Spleen (tissue), 7 donors: ENCODE measurements at regions not wholly inside any gene's neighbourhood (a gene's known extent, or its start where the extent isn't known, plus 50 kb on each side); places are given as distances from the start of the nearest gene placed in this dataset.

Source experiments
- POLR2A ChIP-seq, 3 donors: fragments of 450-650 bp; IDR thresholded peaks; one replicate each; pipeline ENCODE4 v1.5.1; 2017; ENCODE audit warnings: antibody characterized with exemption in 3 of 3, mild to moderate bottlenecking in 1 of 3
- POLR2AphosphoS5 ChIP-seq, 3 donors: sonication (generic); formaldehyde crosslinking; IDR thresholded peaks; one replicate each; pipeline ENCODE4 v1.5.1; 2017; ENCODE audit warnings: antibody characterized with exemption in 3 of 3
- TF ChIP-seq, protein P1 (sequence below), 11 experiments: fragments of 200-600 bp in 7 of 11; fragments of 450-650 bp in 4 of 11; sonication (generic) in 4 of 11; IDR thresholded peaks in 8 of 11; conservative IDR thresholded peaks in 3 of 11; 1 replicate in 7 of 11; 2 replicates in 4 of 11; pipeline versions ENCODE4 v1.4.0 to v1.8.0; 2016 to 2021; ENCODE audit warnings: antibody characterized with exemption in 11 of 11, inconsistent platforms in 4 of 11, mild to moderate bottlenecking in 1 of 11
- donor health status: DM: no; HTN: no; CAD: no; lungs with moderate emphysema.
- donor health status: DM: no; HTN: no; CAD: no.
- donor health status: DM: no; HTN: no; CAD: no.

DNA sequence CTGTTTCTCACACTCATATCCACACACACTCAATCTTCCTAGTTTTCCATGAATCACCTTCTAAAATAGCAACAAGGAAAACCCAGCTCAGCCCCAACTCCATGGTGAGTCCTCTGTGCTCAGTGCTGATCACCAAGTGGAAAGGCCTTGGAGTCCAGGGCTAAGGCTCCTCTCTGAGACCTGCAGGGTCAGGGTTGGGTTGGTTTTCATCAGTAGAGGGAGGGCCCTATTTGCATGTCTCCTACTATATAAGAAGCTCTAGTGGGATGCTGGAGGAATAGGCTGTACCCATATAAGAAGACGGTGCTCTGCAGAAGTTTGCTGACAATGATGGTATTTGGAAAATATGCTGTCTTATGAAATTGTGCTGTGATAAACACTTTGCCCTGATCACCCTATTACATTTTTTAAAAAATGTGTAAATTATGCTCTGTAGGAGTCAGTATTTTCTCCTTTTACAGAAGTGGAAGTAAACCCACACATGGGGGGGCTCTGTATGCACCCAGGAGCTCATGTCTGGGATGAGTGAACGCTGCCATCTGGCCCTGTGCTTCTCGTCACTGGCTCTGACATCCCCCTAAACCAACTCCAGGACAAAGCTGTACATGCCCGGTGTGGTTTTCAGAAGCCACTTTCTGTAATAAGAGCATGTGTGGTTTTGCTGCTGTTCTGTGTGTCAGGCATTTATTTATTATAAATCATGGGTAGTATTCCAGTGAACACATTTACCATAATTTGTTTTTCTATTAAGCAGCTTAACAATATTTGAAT, 536.3 kb downstream of the TMEM121 start:
- TF ChIP-seq POLR2A (IDR thresholded peaks at IDR 0.05), result no peak
- TF ChIP-seq, protein P1, sequence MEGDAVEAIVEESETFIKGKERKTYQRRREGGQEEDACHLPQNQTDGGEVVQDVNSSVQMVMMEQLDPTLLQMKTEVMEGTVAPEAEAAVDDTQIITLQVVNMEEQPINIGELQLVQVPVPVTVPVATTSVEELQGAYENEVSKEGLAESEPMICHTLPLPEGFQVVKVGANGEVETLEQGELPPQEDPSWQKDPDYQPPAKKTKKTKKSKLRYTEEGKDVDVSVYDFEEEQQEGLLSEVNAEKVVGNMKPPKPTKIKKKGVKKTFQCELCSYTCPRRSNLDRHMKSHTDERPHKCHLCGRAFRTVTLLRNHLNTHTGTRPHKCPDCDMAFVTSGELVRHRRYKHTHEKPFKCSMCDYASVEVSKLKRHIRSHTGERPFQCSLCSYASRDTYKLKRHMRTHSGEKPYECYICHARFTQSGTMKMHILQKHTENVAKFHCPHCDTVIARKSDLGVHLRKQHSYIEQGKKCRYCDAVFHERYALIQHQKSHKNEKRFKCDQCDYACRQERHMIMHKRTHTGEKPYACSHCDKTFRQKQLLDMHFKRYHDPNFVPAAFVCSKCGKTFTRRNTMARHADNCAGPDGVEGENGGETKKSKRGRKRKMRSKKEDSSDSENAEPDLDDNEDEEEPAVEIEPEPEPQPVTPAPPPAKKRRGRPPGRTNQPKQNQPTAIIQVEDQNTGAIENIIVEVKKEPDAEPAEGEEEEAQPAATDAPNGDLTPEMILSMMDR (IDR thresholded peaks at IDR 0.05 in 8 of 11, conservative IDR thresholded peaks at IDR 0.05 in 3 of 11), result no peak
- TF ChIP-seq POLR2AphosphoS5 (IDR thresholded peaks at IDR 0.05), result no peak
